GM10248 (cell line): ENCODE measurements at regions not wholly inside any gene's neighbourhood (a gene's known extent, or its start where the extent isn't known, plus 50 kb on each side); places are given as distances from the start of the nearest gene placed in this dataset.

Experiments
- CTCF ChIA-PET: fragments of 300-600 bp; sonication (Branson Sonifier 250); formaldehyde crosslinking; extraction: SDS; loops from one replicate; lab custom pipeline; 2021; ENCODE audit warnings: antibody characterized with exemption; lab: Yijun Ruan, JAX
- POLR2A ChIA-PET: fragments of 350-650 bp; sonication (Branson Sonifier 250); formaldehyde crosslinking; extraction: SDS; loops from one replicate; lab custom pipeline; 2020; ENCODE audit warnings: antibody characterized with exemption; lab: Yijun Ruan, JAX
- DNase-seq: peaks from one replicate; pipeline ENCODE4 v3.0.0; 2012; ENCODE audit errors: extremely low spot score
- CTCF ChIP-seq: IDR thresholded peaks from 2 replicates; pipeline ENCODE4 v1.5.1; 2012; ENCODE audit warnings: mild to moderate bottlenecking, low read depth; ENCODE audit errors: extremely low read depth, missing control alignments, control extremely low read depth

GRCh38 chr4:62461961-62462360 lies 1261.8 kb downstream of the ADGRL3 start:
- no peak for TF ChIP-seq CTCF
- DNase-seq = no peak
- ChIA-PET POLR2A (no interaction called here), CTCF (interaction anchor here (0.8 kb wide), 1 partner anchor 14 kb away, joined by 3 read pairs; no protein-coding TSS in a partner anchor)

DNA sequence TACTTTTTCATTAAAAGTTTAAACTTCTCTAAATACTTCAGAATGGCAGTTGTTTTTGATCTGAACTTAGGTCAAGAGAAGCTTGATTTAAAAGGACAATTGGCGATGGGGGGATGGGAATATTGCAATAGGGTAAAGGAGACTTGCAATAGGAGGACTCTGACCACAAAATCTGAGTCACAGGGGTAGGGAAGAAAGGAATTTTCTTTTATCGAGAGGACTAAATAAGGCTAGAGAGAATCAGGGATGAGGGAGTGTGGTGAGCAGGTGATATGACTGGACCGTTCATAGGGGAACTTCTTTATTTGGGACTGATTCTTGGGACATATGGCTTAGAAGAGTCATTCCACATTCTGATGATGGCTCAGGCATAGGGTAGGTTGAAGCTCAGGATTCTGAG lies 1260.2 kb downstream of the ADGRL3 start:
- POLR2A ChIA-PET = no interaction called here
- no peak for TF ChIP-seq CTCF
- CTCF ChIA-PET = interaction anchor here (1.3 kb wide), 1 partner anchor 21 kb away, joined by 3 read pairs; no protein-coding TSS in a partner anchor
- no peak for DNase-seq

DNA sequence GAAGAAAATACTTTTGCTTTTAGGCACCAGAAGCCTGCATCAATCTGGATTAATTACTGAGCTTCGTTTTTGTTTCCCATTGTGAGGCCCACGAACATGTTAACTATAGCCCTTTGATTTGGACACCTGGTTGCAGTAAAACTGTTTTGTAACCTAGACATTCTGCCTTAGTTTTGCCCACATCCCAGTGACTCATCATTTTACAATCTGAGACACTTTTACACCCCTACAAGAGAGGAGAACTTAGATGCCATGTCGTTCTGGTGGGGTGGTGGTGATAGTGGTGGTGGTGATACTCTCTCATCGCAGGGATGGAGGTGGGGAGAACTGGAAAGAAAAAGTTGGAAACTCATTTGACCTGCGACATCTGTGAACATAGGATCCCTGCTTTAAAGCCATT lies 1257.2 kb downstream of the ADGRL3 start:
- TF ChIP-seq CTCF = no peak
- no peak for DNase-seq
- ChIA-PET POLR2A (no interaction called here), CTCF (no interaction called here)

GRCh38 chr4:62455871-62456270 lies 1255.7 kb downstream of the ADGRL3 start:
- ChIA-PET POLR2A (no interaction called here), CTCF (no interaction called here)
- TF ChIP-seq CTCF = no peak
- no peak for DNase-seq

GRCh38 chr4:62454535-62454934 lies 1254.4 kb downstream of the ADGRL3 start:
- ChIA-PET POLR2A (no interaction called here), CTCF (no interaction called here)
- no peak for DNase-seq
- TF ChIP-seq CTCF = no peak

- DNase-seq = no peak
- ChIA-PET CTCF (no interaction called here), POLR2A (no interaction called here)
- no peak for TF ChIP-seq CTCF
These were observed 1250.6 kb downstream of the ADGRL3 start for GRCh38 chr4:62450740-62451139.

- ChIA-PET POLR2A (no interaction called here), CTCF (no interaction called here)
- DNase-seq = no peak
- TF ChIP-seq CTCF = no peak
These were observed 1249.4 kb downstream of the ADGRL3 start for GRCh38 chr4:62449538-62449937.
